Kasumi-1 (cell line): ENCODE measurements at regions not wholly inside any gene's neighbourhood (a gene's known extent, or its start where the extent isn't known, plus 50 kb on each side); places are given as distances from the start of the nearest gene placed in this dataset.

Experiments
- DNase-seq, 2 experiments: peaks; one replicate each; lab custom pipeline; 2025; lab: John Stamatoyannopoulos, UW

DNA sequence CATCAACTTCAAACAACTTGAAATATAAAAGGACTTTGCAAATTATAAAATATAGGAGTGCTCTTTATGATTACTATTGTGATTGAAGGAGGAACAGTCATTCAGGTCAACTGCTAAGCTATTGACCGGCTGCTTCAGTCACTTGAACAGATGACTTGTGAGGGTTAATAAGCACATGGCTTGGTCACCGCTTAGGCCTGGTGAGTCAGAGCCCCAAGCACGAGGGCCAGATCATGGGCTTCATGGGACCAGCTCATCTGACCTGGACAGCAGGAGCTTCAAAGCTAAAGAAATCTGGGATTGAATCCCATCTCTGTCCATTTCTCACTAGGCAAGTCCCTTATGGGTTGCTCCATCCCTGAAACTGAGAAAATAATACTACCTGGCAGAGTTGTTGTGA, 60.4 kb upstream of the ADO start:
- no peak for DNase-seq

DNA sequence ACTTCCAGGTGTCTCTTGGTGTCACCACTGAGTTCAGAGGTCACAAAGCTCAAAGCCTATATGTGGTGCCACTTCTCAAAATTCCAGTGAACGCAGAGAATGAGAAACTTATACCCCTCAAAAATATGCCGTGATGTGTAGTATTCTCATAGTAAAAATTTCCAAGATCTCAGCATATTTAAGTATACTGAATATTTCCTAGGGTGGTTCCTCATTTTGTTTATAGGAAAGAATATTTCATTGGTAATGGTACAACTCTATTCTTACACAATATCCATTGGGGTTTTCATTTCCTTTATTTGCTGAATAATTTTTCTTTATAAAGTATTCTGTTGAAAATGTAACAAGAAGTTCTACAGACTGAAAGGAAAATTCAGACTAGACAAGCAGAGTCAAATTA, 58.9 kb upstream of the ADO start:
- DNase-seq, result peak in 1 of 2 experiments; percentile 5

DNA sequence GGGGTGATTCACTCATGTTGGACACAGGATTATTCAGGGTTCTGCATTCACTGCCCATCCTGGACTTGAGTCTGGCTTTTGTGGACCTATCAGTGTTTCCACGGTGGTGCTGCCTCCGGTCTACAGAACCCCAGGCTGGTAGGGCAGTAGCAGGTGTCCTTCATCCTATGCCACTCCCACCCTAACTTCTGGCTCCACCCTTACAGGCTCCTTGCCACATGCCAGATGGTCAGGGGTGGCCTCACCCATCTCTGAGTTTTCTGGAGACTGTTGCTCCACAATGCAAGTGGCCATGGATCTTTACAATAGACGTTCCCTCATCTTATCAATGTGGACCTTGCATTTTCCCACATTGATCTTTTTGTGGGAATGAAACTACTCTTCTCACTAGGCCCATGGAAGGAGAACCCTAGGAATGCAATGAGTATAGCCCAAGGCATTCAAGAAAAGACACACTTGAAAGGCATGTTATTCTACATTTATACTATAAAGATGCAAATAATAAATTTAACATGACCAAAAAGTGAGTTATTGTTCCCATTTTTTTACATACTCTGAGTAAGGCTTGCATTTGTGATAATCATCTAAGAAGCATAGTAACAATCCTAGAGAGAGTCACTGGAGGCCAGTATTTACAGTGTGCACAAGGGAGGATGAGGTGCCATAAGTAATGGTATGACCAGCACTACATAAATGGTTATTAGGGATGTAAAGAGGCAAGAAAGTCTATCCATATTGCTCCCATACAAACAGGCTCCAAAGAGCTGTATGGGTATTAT, 57.4 kb upstream of the ADO start:
- no peak for DNase-seq

DNA sequence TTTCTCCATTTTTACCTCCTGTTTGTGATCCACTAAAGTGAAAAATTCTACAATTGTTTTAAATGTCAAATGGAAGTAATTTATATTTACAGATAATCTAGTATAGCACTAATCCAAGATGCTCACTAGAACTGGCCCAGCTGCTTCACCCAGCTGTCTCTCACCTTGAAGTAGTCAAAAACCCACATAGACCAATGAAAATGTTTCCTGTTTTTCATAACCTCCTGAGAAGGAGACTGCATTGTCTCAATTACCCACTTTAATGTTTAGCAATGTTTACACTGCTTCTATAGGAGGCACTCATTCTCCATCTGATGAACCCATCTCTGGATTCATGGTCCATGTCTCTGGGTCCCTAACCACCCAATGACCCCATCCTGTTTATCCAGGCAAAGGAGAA, 56.1 kb upstream of the ADO start:
- no peak for DNase-seq

DNA sequence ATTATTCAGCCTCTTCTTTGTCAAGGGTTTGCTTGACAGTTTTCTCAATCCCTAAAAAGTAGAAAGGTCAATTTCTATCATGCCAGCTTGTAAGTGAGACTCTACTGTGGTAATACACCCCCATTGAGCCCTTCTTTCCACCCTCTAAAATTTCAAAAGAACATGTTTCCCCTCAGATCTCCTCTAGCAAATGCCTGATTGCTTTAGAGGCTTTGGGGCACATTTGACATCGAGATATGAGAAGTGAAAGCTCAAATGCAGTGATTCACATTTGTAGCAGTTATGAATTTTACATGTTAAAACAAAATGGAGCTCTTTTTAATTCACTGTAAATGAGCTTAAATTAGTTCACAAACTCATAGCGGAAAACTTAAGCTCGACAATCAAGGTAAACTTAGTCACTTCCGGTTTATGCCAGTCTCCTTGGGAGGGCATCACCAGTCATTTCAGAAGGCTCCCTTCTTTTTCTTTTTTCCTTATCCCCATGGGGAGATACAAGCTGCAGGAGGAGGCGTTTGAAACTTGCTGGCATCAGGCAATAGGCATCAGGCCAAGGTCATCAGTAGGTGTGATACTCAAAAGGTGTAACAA, 55.3 kb upstream of the ADO start:
- DNase-seq, result no peak
